Suprapubic skin (tissue), 4 donors: ENCODE measurements at regions not wholly inside any gene's neighbourhood (a gene's known extent, or its start where the extent isn't known, plus 50 kb on each side); places are given as distances from the start of the nearest gene placed in this dataset.

ENCODE experiments used
- DNase-seq, 2 donors: peaks; one replicate each; pipeline ENCODE4 v3.0.0-alpha.2; 2019; ENCODE audit warnings: low spot score in 2 of 2
- H3K27ac ChIP-seq: fragments of 200-600 bp; sonication (generic); one replicate; pipeline ENCODE4 v1.5.1; 2019
- H3K27me3 ChIP-seq: fragments of 200-600 bp; sonication (generic); one replicate; pipeline ENCODE4 v1.5.1; 2019
- H3K36me3 ChIP-seq: fragments of 200-600 bp; sonication (generic); one replicate; pipeline ENCODE4 v1.5.1; 2019
- H3K4me1 ChIP-seq: fragments of 200-600 bp; sonication (generic); one replicate; pipeline ENCODE4 v1.5.1; 2019
- H3K4me3 ChIP-seq: fragments of 200-600 bp; sonication (generic); one replicate; pipeline ENCODE4 v1.5.1; 2019; ENCODE audit warnings: mild to moderate bottlenecking
- H3K9me3 ChIP-seq: fragments of 200-600 bp; sonication (generic); one replicate; pipeline ENCODE4 v1.5.1; 2019
- EP300 ChIP-seq: sonication (generic); formaldehyde crosslinking; IDR thresholded peaks from one replicate; pipeline ENCODE4 v1.6.1; 2017; ENCODE audit warnings: antibody characterized with exemption
- POLR2A ChIP-seq, 2 donors: fragments of 450-650 bp; IDR thresholded peaks; one replicate each; pipeline ENCODE4 v1.6.1; 2017; ENCODE audit warnings: antibody characterized with exemption in 2 of 2, mild to moderate bottlenecking in 2 of 2, moderate library complexity in 2 of 2
- POLR2AphosphoS5 ChIP-seq, 3 donors: sonication (generic); formaldehyde crosslinking; IDR thresholded peaks; one replicate each; pipeline ENCODE4 v1.6.1; 2017; ENCODE audit warnings: antibody characterized with exemption in 3 of 3
- WGBS: methylation state at CpG from one replicate; pipeline ENCODE4 v1.1.5; 2018; 5-methylcytosine and 5-hydroxymethylcytosine counted together
- TF ChIP-seq, protein P1 (sequence below), 2 donors: fragments of 200-600 bp in 1 of 2; fragments of 450-650 bp in 1 of 2; sonication (generic) in 1 of 2; IDR thresholded peaks; one replicate each; pipeline ENCODE4 v1.5.1; 2016 to 2019; ENCODE audit warnings: antibody characterized with exemption in 2 of 2, mild to moderate bottlenecking in 1 of 2, moderate library complexity in 1 of 2

DNA sequence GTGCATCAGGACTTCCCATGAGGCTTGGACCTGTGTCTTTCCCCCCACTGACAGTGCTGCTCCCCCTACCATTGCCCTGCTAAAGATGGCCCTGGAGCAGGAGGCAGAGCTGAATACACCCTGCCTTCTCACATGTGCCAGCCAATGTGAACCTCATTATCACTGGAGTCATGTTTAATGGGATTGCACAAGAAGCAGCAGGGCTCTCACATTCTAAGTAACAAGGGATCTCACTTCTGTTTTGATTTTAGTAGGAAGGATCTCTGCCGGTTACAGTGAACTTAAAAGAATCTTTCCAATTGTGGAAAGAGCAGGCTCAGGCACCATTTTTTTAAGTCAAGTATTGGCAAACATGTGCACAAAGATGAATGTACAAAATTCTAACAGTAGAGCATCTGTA lies 322.1 kb upstream of the MEX3C start:
- no peaks in the 10 kb centered on the region for H3K27me3 ChIP-seq
- DNase-seq = no peak
- peaks cover 4% of the 10 kb centered on the region for H3K4me1 ChIP-seq
- no peak overlapping the region for H3K4me3 ChIP-seq
- H3K36me3 ChIP-seq = no peaks in the 10 kb centered on the region
- TF ChIP-seq POLR2A (IDR thresholded peaks at IDR 0.05) = no peak
- TF ChIP-seq EP300 = no peak
- no peak for TF ChIP-seq POLR2AphosphoS5 (IDR thresholded peaks at IDR 0.05)
- TF ChIP-seq, protein P1, sequence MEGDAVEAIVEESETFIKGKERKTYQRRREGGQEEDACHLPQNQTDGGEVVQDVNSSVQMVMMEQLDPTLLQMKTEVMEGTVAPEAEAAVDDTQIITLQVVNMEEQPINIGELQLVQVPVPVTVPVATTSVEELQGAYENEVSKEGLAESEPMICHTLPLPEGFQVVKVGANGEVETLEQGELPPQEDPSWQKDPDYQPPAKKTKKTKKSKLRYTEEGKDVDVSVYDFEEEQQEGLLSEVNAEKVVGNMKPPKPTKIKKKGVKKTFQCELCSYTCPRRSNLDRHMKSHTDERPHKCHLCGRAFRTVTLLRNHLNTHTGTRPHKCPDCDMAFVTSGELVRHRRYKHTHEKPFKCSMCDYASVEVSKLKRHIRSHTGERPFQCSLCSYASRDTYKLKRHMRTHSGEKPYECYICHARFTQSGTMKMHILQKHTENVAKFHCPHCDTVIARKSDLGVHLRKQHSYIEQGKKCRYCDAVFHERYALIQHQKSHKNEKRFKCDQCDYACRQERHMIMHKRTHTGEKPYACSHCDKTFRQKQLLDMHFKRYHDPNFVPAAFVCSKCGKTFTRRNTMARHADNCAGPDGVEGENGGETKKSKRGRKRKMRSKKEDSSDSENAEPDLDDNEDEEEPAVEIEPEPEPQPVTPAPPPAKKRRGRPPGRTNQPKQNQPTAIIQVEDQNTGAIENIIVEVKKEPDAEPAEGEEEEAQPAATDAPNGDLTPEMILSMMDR (IDR thresholded peaks at IDR 0.05) = no peak
- no peak overlapping the region for H3K27ac ChIP-seq
- no peaks in the 10 kb centered on the region for H3K9me3 ChIP-seq
- WGBS = 52% methylated on average over 1 of the region's 1 CpG

DNA sequence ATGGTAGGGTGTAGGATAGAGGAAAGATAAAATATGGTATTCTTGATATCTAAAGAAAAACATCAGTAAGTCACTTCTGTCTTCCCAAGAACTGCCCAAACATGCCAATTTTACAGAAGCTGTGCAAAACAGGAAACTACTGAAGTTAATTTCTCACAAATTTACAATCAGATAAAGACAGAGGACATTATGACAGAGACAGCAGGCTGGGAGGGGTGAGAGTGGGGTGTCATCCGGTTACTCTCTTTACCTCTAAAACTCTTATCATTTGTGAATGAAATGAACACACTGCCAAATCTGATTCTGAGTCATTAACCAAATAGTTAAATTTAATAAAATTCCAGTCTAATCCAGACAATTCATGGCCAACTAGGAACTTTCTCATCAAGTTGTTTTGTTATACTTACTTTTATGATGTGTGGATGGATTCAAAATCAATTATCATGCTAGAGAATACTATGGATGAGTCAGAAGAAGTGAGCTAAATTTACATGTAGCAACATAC lies 323.2 kb upstream of the MEX3C start:
- Histone ChIP-seq H3K4me3 (no peak overlapping the region), H3K9me3 (no peaks in the 10 kb centered on the region), H3K27ac (no peak overlapping the region), H3K27me3 (no peaks in the 10 kb centered on the region), H3K36me3 (no peaks in the 10 kb centered on the region), H3K4me1 (peaks cover 4% of the 10 kb centered on the region)
- TF ChIP-seq POLR2AphosphoS5 (IDR thresholded peaks at IDR 0.05) = no peak
- WGBS = 51% methylated on average over 1 of the region's 1 CpG
- no peak for DNase-seq

DNA sequence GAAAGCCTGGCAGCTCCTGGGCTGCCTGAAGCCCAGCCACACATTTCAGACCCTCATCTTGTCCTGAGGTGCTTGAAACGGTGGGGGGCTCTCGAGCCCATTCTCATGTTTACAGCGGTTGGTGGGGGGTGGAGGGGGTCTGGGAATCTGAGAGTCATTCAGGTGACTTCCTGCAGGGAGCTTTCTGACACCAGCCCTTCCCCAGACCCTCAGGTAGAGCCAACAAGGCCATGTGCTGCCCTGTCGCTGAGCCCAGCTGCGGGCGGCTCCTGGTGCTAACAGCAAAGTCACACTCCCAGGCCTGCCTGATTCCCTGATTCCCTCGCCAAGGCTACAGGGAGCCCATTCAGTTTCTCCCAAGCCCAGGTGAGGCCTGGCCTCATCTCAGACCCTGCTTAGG lies 324.9 kb upstream of the MEX3C start:
- no peak for DNase-seq
- Histone ChIP-seq H3K4me3 (no peak overlapping the region), H3K27me3 (no peaks in the 10 kb centered on the region), H3K9me3 (no peaks in the 10 kb centered on the region), H3K36me3 (no peaks in the 10 kb centered on the region), H3K4me1 (peaks cover 4% of the 10 kb centered on the region), H3K27ac (no peak overlapping the region)
- 75% methylated on average over 7 of the region's 7 CpGs for WGBS
- TF ChIP-seq, protein P1 (IDR thresholded peaks at IDR 0.05) = no peak
- TF ChIP-seq EP300 = no peak
- no peak for TF ChIP-seq POLR2AphosphoS5 (IDR thresholded peaks at IDR 0.05)
- TF ChIP-seq POLR2A (IDR thresholded peaks at IDR 0.05) = no peak

DNA sequence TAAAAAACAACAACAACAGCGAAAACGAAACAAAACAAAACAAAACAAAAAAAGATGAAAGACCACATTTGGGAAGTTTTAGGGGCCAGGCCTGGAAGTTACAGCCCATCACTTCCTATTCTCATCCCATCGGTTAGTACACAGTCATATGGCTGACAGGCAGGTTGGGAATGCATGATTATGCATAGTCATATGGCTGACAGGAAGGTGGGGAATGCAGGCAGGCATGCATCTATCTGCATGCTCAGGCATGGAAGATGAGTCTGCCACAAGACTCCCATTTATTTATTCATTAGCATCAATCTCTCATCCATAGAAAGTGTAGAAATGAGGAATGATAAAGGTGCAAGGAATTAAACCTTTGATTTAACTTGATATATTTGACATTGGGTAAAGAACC lies 325.3 kb upstream of the MEX3C start:
- DNase-seq = no peak
- Histone ChIP-seq H3K27ac (no peak overlapping the region), H3K36me3 (no peaks in the 10 kb centered on the region), H3K4me3 (no peak overlapping the region), H3K27me3 (no peaks in the 10 kb centered on the region), H3K9me3 (no peaks in the 10 kb centered on the region), H3K4me1 (peaks cover 4% of the 10 kb centered on the region)
- WGBS = 68% methylated on average over 3 of the region's 3 CpGs
- TF ChIP-seq EP300 (no peak), POLR2A (IDR thresholded peaks at IDR 0.05) (no peak), POLR2AphosphoS5 (IDR thresholded peaks at IDR 0.05) (no peak)
- TF ChIP-seq, protein P1 (IDR thresholded peaks at IDR 0.05) = no peak

DNA sequence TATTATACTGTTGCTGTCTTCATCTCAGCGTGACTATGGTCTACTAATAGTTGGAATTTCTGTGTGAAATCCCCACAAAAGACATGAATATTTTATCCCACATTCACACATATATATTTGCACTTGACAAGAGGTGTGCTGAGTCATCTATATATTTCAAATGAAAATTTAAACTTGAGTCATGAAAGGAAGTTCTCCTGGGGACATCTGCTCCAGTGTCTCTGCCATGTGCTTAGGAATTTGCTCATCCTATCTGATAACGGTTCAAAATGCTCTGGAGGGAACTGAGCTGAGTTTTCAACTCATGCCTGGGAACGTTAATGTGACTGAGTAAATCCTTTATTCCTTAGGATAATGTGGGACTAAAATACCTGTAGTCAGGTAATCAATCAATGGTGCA lies 326.2 kb upstream of the MEX3C start:
- Histone ChIP-seq H3K27ac (no peak overlapping the region), H3K9me3 (no peaks in the 10 kb centered on the region), H3K4me3 (no peak overlapping the region), H3K36me3 (no peaks in the 10 kb centered on the region), H3K4me1 (peaks cover 4% of the 10 kb centered on the region), H3K27me3 (no peaks in the 10 kb centered on the region)
- no peak for DNase-seq
- no peak for TF ChIP-seq POLR2AphosphoS5 (IDR thresholded peaks at IDR 0.05)
- no peak for TF ChIP-seq EP300
- 76% methylated on average over 3 of the region's 3 CpGs for WGBS

DNA sequence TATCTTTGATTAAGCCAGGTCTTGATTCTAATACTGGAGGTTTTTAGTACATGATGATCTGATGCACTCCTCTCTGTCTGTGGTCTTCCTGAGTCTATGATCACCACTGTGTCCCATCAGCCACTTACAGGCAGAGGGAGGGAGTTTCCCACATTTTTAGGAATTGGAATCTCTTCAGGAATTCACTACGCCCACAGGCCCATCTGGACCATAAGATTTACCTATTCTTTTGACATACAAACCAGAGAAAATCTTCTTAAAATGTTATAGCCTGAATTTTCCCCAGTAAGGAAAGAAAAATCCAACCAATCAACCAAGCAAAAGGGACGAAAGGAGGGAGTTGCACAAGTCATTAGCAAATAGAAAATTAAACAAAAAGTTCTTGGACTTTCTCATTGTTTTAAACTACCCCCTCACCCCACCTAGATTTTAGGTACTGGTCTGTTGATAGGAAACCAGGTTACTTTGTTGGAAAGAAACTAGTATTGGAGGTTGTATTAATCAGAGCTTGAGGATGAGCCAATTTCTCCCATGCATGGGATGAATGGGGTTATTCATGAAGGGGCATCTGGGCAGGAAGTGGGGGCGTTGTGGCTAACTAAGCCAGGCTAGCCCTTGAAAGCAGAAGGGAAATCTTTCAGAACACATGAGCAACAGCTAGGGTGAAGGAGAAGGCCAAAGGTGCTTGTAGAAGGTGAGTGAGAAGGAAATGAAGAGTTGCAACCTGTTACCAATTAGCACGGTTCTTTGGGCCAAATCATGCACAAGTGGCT lies 328.2 kb upstream of the MEX3C start:
- Histone ChIP-seq H3K27ac (no peak overlapping the region), H3K4me3 (no peak overlapping the region), H3K4me1 (no peaks in the 10 kb centered on the region), H3K9me3 (no peaks in the 10 kb centered on the region), H3K36me3 (no peaks in the 10 kb centered on the region), H3K27me3 (no peaks in the 10 kb centered on the region)
- 64% methylated on average over 4 of the region's 4 CpGs for WGBS
- no peak for TF ChIP-seq POLR2A (IDR thresholded peaks at IDR 0.05)
- TF ChIP-seq POLR2AphosphoS5 (IDR thresholded peaks at IDR 0.05) = no peak
- no peak for TF ChIP-seq EP300
- DNase-seq = no peak
